Epithelial cell of esophagus (primary cell): ENCODE measurements at regions not wholly inside any gene's neighbourhood (a gene's known extent, or its start where the extent isn't known, plus 50 kb on each side); places are given as distances from the start of the nearest gene placed in this dataset.

Experiments
- DNase-seq: peaks from one replicate; pipeline ENCODE4 v3.0.0; 2010; ENCODE audit warnings: low read depth
- H3K4me3 ChIP-seq: 2 replicates; pipeline ENCODE4 v1.5.1; 2011; ENCODE audit warnings: mild to moderate bottlenecking, low read length, control low read depth
- CTCF ChIP-seq: IDR thresholded peaks from 2 replicates; pipeline ENCODE4 v1.5.1; 2011; ENCODE audit warnings: low read depth, mild to moderate bottlenecking, low read length, control low read depth, inconsistent platforms; ENCODE audit not compliant: insufficient read depth; ENCODE audit errors: missing control alignments

- DNase-seq = no peak
- no peak for TF ChIP-seq CTCF
- no peak overlapping the region for H3K4me3 ChIP-seq
Observed at GRCh38 chrX:10360116-10360515, 203.3 kb downstream of the CLCN4 start.

- no peak for DNase-seq
- no peak for TF ChIP-seq CTCF
- no peak overlapping the region for H3K4me3 ChIP-seq
Observed at GRCh38 chrX:10365532-10366265, 208.9 kb downstream of the CLCN4 start.

GRCh38 chrX:10367406-10367805 lies 210.6 kb downstream of the CLCN4 start:
- H3K4me3 ChIP-seq = no peak overlapping the region
- no peak for DNase-seq
- TF ChIP-seq CTCF = no peak

GRCh38 chrX:10370976-10371375 lies 214.2 kb downstream of the CLCN4 start:
- DNase-seq = peak; percentile 77
- no peak overlapping the region for H3K4me3 ChIP-seq
- TF ChIP-seq CTCF = no peak

GRCh38 chrX:10377427-10377826 lies 220.7 kb downstream of the CLCN4 start:
- TF ChIP-seq CTCF = no peak
- DNase-seq = no peak
- H3K4me3 ChIP-seq = no peak overlapping the region

GRCh38 chrX:10379878-10380277 lies 223.1 kb downstream of the CLCN4 start:
- TF ChIP-seq CTCF = no peak
- no peak for DNase-seq
- H3K4me3 ChIP-seq = no peak overlapping the region

GRCh38 chrX:10380300-10380699 lies 223.5 kb downstream of the CLCN4 start:
- TF ChIP-seq CTCF = no peak
- no peak for DNase-seq
- H3K4me3 ChIP-seq = no peak overlapping the region
